HG02678 (cell line): ENCODE measurements at regions not wholly inside any gene's neighbourhood (a gene's known extent, or its start where the extent isn't known, plus 50 kb on each side); places are given as distances from the start of the nearest gene placed in this dataset.
"Not testable (repeated sequence)": the region's sequence is repeated elsewhere in the genome, so short reads cannot be mapped to it uniquely, and the experiment has no call there.

Experiments used
- ATAC-seq: cut with Tn5 transposase; IDR thresholded peaks from one replicate; pipeline ENCODE4 v1.9.1; 2021; ENCODE audit warnings: mild to moderate bottlenecking, moderate library complexity; ENCODE audit not compliant: unreplicated experiment

GRCh38 chr1:73326663-73327062 lies 871.3 kb downstream of the LRRIQ3 start:
- ATAC-seq, result no peak

- no peak for ATAC-seq
These were observed 887.1 kb downstream of the LRRIQ3 start for GRCh38 chr1:73310797-73311381.

GRCh38 chr1:73306899-73307555 lies 890.9 kb downstream of the LRRIQ3 start:
- ATAC-seq, result no peak

GRCh38 chr1:73273886-73274285 lies 924.1 kb downstream of the LRRIQ3 start:
- ATAC-seq, result no peak

GRCh38 chr1:73245196-73245595 lies 952.8 kb downstream of the LRRIQ3 start:
- ATAC-seq, result not testable (repeated sequence)

- no peak for ATAC-seq
These were observed 936.7 kb upstream of the NEGR1 start for GRCh38 chr1:73218995-73219546.

- ATAC-seq, result no peak
These were observed 923.1 kb upstream of the NEGR1 start for GRCh38 chr1:73205294-73205973.

GRCh38 chr1:73197972-73198371 lies 915.6 kb upstream of the NEGR1 start:
- no peak for ATAC-seq

GRCh38 chr1:73194965-73195364 lies 912.6 kb upstream of the NEGR1 start:
- ATAC-seq, result no peak

GRCh38 chr1:73183581-73183980 lies 901.2 kb upstream of the NEGR1 start:
- ATAC-seq, result not testable (repeated sequence)

- ATAC-seq, result no peak
These were observed 898.8 kb upstream of the NEGR1 start for GRCh38 chr1:73181190-73181540.

- no peak for ATAC-seq
These were observed 898.3 kb upstream of the NEGR1 start for GRCh38 chr1:73180397-73181189.

- no peak for ATAC-seq
These were observed 894.6 kb upstream of the NEGR1 start for GRCh38 chr1:73176902-73177301.

GRCh38 chr1:73167009-73167657 lies 884.8 kb upstream of the NEGR1 start:
- no peak for ATAC-seq

GRCh38 chr1:73162564-73162963 lies 880.2 kb upstream of the NEGR1 start:
- no peak for ATAC-seq

GRCh38 chr1:73161418-73161817 lies 879.1 kb upstream of the NEGR1 start:
- no peak for ATAC-seq

GRCh38 chr1:73160759-73161158 lies 878.4 kb upstream of the NEGR1 start:
- ATAC-seq, result no peak

GRCh38 chr1:73144311-73144710 lies 862.0 kb upstream of the NEGR1 start:
- no peak for ATAC-seq

GRCh38 chr1:73136975-73137374 lies 854.6 kb upstream of the NEGR1 start:
- no peak for ATAC-seq

GRCh38 chr1:73106931-73107330 lies 824.6 kb upstream of the NEGR1 start:
- no peak for ATAC-seq

GRCh38 chr1:73105755-73106154 lies 823.4 kb upstream of the NEGR1 start:
- ATAC-seq, result no peak
